Testis (tissue), 2 donors: ENCODE measurements at regions not wholly inside any gene's neighbourhood (a gene's known extent, or its start where the extent isn't known, plus 50 kb on each side); places are given as distances from the start of the nearest gene placed in this dataset.

Experiments
- CTCF ChIP-seq, 3 experiments: fragments of 450-650 bp in 2 of 3; fragments of 200-600 bp in 1 of 3; sonication (generic) in 1 of 3; IDR thresholded peaks; one replicate each; pipeline ENCODE4 v1.5.1; 2016 to 2019; ENCODE audit warnings: antibody characterized with exemption in 3 of 3, mild to moderate bottlenecking in 2 of 3, moderate library complexity in 1 of 3
- POLR2A ChIP-seq: fragments of 450-650 bp; IDR thresholded peaks from one replicate; pipeline ENCODE4 v1.6.1; 2017; ENCODE audit warnings: antibody characterized with exemption, mild to moderate bottlenecking, moderate library complexity

- no peak for TF ChIP-seq CTCF (IDR thresholded peaks at IDR 0.05)
- TF ChIP-seq POLR2A: no peak
Observed at GRCh38 chr15:92709110-92709790, 53.7 kb upstream of the FAM174B start.
